ENCODE measurements at regions not wholly inside any gene's neighbourhood (a gene's known extent, or its start where the extent isn't known, plus 50 kb on each side); places are given as distances from the start of the nearest gene placed in this dataset.

DNA sequence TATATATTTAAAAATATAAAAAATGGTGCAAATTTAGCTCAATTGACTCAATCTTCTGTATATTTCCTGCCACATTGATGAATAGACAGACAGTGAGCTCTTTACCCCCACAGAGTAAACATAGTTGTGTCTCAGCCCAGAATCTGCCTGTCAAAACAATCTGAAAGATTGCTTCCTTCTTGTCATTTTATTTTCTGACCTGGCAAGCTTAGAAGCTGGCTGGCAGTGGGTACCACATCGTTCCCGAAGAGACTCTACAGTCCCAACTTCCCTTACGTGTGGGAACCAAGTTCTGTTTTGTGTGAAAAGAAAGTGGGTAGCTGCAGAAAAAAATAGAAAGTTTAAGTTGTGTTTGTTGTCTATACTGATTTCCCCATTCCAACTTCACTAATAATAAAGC is 629.3 kb upstream of the NEGR1 start:
- no peak for DNase-seq

DNA sequence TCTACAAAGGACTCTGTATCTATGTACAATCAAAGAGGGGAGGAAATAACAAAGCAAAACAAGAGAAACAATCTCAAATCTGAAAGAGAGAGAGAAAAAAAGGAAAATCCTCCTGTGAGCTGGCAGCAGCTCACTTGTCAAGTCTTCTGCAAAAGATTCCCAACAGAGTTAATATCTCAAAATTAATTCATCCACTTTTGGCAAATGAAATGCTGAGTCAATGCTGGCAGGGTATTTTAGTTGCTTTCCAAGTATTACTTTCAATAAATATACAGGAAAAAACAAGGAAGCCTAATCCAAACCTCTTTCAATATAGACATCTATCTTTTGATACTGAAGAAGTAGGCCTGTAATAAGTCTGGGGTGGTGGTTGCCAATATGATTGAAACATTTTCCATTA is 613.9 kb upstream of the NEGR1 start:
- DNase-seq = no peak

DNA sequence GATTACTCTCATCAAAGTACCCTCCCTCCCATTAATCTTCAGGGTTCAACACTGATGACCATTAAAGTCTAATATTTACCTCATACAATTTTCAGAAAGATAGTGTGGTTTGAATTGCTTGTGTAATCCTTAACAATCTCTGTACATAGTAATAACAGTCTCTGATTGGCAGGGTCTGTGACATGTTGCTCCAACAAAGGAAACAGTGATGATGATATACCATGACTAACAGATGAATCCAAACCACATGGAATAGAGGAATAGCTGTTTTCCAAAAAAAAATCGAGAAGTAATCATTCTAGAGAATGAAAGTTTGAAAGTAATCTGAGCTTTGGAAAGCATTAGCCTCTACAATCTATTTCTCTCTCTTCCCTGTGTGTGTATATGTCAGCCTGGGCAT is 610.1 kb upstream of the NEGR1 start:
- DNase-seq = no peak

DNA sequence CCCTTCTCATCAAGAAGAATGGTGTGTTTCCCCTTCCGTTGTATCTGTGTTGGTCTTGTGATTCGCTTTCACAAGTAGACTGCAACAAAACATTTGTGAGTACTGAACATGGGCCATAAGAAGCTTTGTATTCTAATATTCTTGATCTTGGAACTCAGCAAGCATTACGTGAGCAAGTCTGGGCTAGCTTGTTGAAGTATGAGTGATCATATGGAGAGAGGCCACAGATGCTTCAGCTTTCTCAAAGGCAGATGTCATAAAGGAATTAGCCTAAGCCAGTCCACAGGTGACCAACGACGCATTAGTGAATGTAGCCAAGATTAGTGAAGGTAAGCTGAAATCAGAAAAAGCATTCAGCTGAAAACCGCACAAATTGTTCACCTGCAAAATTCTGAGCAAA is 609.6 kb upstream of the NEGR1 start:
- no peak for DNase-seq

DNA sequence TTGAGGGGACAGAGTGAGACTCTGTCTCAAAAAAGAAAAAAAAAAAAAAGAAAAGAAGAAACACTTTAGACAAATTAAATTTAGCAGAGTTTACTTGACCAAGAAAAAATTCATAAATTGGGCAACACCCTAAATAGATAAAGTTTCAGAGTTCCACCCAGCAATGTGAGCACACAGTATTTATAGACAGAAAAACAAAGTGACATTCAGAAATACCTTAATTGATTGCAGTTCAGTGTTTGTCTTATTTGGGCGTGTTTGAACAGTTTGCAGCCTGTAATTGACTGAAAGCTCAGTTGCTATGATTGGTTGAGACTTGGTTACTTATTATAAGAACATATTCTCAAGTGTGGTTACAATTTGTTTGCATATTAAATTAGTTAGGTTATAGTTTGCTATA is 603.5 kb upstream of the NEGR1 start:
- no peak for DNase-seq

DNA sequence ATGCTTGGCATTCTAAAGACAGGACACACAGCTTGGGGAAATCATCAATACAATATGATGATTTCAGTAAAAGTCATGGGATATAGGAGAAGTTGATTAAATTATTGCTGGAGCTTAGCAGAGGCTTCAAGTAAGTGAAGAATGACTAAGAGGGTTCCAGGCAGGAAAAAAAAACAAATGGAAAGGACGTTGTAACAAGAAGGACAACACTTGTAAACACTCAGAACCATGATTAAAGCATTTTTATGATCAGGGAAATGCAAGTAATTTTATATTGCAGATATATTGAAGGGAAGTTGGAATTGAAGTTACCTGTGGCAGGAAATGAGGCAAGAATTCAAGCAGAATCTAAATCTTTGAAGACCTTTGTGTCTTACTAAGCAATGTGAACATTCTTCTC is 602.7 kb upstream of the NEGR1 start:
- DNase-seq = no peak

DNA sequence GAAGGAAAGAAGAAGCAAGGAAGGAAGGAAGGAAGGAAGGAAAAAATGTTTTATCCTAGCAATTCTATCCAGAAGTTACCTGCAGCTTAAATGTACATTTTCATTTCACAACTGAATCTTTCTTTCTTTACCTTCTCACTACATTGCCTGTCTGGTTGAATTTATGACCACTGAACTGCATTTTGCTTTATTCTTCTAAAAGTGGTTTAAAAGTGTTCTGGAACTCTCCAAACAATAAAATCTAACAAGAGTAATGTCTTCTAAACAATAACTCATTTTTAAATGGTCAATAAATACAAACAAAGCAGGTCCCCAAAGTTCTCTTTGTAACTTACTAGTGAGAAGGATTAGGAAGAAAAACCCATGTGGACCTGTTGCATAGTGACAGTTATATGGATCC is 587.5 kb upstream of the NEGR1 start:
- DNase-seq = no peak

DNA sequence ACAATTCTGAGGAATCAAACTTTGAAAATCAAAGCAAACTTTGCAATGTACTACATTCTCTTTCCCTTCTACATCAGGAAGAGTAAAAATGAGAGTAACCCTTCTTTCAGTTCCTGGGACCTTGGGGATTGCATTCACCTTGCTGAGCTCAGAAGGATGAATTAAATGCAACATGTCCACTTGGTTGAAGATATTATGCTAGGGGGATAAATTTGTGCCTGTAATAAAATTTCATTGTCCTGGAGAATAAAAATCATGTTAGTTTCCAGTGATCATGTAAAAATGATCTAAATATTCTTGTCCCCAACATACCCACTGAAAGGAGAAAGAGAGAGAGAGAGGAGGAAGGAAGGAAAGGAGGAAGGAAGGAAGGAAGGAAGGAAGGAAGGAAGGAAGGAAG is 587.1 kb upstream of the NEGR1 start:
- DNase-seq = no peak

DNA sequence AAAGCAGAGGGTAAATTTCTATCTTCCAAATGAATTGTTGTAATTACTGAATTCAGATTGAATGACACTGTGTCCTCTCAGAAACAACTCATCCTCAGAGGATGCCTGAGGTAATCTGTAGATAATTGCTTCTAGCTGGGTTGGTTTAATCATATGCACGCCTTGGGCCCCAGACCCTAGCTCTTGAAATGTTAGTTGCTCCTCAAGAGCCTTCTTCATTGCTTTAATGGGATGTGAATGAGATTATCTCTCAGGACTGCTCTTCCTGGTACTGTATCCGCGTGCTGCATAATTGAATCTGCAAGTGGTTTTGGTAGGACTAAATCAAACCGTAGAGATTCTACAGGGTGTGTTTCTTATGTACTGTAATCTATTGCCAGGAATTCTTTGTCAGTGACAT is 569.3 kb upstream of the NEGR1 start:
- DNase-seq = no peak

DNA sequence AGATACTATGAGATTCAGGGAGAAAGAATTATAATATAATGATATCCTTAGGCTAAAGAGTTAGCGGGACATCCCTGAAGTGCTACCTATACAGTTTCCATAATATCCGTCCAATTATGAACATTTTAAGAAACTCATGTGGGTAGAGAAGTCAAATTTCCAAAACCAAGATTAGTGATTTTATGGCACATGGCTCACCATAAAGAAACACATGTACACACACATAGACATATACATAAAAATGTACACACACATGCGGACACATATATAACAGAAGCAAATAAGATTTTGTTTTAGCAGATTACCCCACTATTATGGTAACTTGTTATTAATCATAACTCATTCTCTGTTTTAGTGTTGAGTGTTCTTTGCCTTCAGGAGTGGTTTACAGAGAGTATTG is 566.7 kb upstream of the NEGR1 start:
- no peak for DNase-seq

DNA sequence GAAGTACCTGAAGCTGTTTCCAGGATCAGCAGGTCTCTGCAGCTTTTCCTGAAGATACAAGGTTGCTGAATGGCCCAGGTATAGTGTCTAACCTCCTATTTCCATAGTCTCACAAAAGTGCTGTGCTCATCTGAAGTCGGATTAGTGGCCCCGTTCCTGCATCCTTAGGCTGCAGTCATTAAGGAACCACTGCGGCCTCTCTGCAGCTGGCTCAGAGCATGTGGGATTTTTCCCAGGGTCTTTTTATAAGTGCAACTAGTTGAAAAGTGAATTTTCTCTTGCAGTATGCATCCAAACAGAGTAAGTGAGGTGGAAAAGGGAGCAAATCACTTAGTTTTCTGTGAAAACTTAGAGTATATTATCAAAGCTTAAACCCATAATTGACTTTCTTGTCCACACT is 565.3 kb upstream of the NEGR1 start:
- no peak for DNase-seq

DNA sequence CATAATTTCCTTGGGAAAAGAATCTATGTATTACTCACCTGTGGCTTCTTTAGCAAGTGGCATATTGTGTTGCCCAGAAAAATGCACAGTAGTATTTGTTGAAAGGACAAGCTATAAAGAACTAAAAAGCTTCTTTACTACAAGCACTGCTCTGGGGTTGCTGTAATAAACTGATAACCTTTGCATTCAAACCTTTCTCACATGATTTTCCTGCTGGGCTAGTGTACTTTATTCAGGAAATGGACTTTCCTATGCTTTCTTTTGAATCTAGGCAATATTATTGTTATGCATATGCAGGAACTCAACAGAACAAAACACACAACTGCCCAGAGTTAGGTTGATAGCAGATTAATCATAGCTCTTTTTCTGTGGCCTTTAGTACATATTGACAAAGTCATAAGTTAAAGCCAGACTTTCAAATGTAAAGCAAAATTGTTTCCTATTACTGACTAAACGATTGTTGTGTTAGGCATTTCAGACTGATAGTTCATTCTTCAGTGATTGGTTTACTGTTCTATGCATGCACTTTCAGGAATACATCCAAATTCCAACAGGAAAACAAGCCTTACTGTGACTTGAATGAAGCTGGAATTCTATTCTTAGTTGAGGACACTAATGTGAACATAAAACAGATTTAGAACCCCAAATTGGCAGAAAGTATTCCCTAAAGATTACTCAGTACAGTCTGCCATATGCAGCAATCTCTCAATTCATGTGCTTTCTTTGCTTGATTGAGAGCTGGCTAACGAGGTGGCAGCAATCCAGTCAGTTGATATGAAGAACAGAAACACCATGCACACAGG is 564.3 kb upstream of the NEGR1 start:
- no peak for DNase-seq

DNA sequence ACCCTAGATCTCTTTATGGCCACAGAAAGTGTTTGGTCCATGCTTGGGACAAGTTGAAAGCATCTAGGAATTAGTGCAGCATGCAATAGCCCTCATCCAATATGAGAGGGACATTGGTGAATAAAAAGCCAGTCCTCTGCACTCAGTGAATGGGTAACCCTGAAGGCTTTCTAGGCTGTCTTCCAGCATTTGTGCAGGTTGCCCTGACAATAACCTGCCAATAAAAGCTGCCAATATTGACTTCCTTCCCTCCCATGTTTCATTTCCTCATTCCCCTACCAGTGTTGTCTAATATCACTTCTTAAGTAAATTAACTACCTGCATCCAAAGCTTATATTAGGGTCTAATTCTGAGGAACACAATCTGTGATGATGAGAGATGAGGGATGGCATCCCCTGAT is 563.6 kb upstream of the NEGR1 start:
- no peak for DNase-seq

DNA sequence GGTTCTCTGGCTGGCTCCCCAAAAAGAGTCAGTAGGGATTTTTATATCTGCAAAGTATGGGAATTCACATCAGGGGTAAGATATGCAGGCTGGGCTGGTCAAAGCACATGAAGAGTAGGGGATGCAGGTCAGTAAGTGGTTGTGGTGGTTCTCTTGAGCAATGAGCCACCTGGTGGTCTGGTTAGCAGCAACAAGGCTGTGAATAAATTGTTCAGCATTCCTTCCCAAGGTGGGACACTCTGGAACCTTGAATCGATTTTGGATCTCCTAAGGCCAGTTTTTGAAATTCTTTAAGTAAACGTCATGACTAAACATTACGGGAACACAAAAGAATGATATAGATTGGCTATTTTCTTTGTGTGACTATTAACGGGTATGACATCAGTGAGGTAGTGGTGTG is 563.0 kb upstream of the NEGR1 start:
- no peak for DNase-seq

DNA sequence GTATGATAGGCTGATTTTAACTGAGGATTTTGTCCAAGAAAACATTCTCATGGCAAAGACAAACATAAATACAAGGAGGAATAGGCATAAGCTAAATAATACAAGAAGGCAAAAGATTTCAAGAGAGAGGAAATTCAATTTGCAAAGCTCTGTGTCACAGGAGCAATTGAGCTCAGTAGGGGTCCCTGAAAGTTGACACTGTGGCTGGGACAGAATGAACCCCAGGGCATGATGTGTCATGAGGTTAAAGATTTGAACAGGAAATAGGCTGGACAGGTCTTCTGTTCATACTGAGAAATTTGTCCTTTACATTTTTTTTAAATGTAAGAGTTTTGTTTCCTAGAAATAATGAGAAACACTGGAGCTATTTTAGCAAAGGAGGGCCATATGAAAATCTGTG is 555.4 kb upstream of the NEGR1 start:
- DNase-seq = no peak

DNA sequence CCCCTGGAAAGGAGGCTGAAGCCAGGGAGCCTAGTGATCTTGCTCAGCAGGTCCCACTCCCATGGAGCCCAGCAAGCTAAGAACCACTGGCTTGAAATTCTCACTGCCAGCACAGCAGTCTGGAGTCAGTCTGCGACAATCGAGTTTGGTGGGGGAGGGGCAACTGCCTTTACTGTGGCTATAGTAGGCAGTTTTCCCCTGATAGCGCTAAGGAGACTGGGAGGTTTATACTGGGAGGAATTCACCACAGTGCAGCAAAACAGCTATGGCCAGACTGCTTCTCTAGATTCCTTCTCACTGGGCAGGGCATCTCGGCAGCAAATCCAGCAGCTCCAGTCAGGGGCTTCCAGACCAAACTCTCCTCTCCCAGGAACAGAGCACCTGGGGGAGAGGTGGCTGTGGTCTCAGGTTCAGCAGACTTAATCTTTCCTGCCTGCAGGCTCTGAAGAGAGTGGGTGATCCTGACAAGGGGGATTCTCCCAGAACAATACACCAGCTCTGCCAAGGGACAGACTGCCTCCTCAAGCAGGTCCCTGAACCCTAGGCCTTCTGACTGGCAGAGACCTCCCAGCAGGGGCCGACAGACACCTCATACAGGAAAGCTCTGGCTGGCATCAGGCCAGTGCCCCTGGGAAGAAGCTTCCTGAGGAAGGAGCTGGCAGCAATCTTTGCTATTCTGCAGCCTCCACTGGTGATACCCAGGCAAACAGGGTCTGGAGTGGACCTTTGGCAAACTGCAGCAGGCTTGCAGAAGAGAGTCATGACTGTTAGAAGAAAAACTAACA is 548.5 kb upstream of the NEGR1 start:
- no peak for DNase-seq

DNA sequence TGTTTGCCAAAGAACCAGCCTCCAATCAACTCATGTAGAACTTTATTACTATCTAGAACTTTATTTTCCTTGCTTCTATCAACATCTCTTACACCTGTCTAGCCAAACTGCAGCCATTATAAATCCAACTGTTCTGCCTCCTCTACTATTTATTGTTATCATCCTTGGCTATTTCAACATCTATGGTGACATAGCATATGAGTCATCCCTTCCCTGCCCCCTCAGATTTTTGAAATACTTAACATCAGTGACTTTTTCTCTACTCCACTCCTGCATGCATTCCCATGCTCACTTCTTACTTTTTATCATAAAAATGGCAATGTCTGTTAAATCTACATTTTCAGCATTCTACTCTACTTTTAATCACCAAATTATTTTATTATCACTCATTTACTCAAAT is 544.9 kb upstream of the NEGR1 start:
- no peak for DNase-seq

DNA sequence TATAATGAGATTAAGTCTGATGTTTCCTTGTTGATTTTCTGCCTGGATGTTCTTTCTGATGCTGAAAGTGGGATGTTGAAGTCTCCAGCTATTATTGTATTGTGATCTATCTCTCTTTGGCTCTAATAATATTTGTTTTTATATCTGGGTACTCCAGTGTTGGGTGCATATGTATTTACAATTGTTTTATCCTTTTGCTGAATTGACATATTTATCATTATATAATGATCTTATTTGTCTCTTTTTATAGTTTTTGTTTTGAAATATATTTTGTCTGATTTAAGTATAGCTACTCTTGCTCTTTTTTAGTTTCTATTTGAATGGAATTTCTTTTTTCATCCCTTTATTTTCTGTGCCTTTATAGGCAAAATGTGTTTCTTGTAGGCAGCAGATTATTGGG is 522.2 kb upstream of the NEGR1 start:
- no peak for DNase-seq

DNA sequence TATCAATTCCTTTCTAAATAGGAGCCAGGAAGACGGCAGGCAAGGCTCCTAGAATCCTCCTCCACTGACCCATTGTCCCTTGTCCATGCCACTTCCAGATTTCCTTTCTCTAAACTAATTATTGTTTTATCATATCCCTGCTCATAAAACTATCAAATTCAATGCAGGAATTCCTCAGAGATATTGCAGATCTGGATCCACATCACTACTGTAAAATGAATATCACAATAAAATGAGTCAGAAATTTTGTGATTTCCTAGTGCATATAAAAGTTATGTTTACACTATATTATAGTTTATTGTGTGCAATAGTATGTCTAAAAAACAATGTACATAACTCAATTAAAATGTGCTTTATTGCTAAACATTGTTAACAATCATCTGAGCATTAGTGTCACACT is 498.7 kb upstream of the NEGR1 start:
- DNase-seq = no peak

DNA sequence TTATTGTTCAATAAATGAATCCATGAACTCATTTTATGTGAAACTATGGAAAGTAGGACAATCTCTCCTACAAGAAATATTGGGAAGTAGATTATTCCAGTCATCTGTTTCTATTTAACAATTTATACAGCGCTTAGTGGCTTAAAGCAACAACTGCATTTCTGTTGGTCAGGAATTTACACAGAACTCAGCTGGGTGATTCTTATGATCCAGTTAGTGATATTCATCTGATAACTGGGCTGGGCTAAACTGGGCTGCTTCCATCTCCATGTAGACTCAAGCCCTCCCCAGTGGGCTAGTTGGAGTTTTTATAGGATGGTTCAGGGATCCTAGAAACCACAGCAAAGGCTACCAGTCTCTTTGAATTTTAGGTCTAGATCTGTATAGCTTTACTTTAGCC is 497.9 kb upstream of the NEGR1 start:
- DNase-seq = no peak

DNA sequence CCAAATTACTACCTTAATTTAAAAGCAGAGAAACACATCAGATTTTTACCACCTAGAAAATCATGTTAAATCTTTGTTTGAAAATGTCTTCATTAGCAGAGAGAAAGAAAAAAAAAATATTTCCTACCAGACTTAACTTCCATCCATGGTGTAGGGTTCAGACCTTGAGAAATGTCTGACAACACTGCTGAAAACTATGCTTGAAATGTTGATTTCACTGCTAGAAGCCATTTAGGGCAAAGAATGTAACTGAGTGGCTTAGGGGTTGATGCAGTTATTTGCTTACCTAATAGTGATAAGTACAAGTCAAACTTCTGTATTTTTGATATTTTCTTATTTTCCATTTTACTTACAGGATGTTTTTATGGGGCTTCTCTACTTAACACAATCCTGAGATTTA is 495.6 kb upstream of the NEGR1 start:
- DNase-seq = no peak

DNA sequence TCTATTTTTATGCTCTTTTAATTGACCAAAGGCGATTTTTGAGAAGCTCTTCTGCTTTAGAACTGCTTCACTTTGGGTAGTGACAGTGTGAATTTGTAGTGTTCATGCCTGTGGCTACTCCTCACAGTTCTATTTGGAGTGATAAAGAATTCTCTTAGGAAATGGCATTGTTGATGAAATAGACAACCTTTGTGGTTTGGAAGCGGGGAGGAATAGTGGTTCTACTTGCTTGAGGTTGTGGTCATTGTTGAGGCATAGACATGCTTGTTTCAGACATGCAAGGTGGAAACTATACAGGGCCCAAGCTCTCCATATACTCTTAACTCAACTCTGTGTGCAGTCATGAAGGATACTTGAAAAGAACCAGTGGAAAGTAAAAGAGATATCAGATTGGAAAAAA is 481.1 kb upstream of the NEGR1 start:
- no peak for DNase-seq

DNA sequence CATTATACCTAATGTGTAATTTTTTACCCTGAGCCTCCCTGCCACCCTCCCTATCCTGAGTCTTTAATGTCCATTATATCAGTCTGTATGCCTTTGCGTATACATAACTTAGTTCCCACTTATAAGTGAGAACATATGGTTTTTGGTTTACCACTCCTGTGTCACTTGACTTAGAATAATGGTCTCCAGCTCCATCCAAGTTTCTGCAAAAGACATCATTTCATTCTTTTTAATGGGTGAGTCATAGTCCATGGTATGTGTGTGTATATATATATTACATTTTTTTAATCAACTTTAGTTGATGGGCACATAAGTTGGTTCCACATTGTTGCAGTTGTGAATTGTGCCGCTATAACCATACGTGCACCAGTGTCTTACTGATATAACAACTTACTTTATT is 477.1 kb upstream of the NEGR1 start:
- DNase-seq = no peak

DNA sequence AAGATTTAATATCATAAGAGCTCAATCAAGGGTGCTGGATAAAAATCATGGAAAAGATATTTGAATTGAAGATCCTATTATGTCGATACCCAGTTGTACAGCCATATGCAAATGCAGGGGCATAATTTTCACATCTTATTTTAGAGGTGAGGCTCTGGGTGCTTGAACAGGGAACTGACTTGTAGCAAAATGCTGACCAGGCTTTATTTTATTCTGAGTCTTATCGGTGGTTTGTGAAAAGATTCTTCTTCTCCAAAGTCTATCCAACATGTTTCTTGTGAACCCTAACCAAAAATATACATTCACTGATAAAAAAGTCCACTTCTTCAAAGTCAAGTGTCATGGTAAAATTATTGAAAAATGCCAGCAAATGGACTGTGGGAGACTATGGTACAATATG is 475.5 kb upstream of the NEGR1 start:
- DNase-seq = no peak

DNA sequence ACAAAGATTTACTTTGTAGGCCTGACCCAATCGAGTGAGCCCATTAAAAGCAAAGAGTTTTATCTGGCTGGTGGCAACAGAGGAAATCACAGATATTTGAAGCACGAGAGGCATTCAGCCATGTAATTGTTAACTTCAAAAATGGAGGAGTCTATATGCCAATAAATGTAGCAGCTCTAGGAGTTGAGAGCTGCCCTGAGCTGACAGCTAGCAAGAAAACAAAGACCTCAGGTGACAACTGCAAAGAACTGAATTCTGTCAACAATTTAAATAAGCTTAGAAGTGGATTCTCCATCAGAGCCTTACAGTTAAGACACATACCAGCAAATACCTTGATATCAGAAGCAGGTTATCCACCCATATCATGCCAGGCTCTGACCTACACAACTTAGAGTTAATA is 463.1 kb upstream of the NEGR1 start:
- no peak for DNase-seq

All from activated effector memory CD4-positive, alpha-beta T cell treated with anti-CD3 and anti-CD28 coated beads, Interleukin-2, amount 50 U/mL, for 16 hours (primary cell).